ENCODE measurements at regions not wholly inside any gene's neighbourhood (a gene's known extent, or its start where the extent isn't known, plus 50 kb on each side); places are given as distances from the start of the nearest gene placed in this dataset.

- Histone ChIP-seq H3K9me3 (no peaks in the 10 kb centered on the region), H3K36me3 (no peaks in the 10 kb centered on the region), H3K4me3 (no peak overlapping the region), H3K4me1 (no peaks in the 10 kb centered on the region), H3K27ac (no peak overlapping the region), H3K27me3 (no peaks in the 10 kb centered on the region)
- WGBS (ENCODE audit: insufficient coverage, low coverage, low lambda C conversion rate, missing lambda C conversion rate), result 82% methylated on average over 5 of the region's 5 CpGs
- DNase-seq (no peak), ATAC-seq (no peak)
- intact Hi-C loops (cut with DNase I), result no loop called here
- TF ChIP-seq POLR2A (IDR thresholded peaks at IDR 0.05) (no peak), CTCF (IDR thresholded peaks at IDR 0.05) (no peak)
Observed at GRCh38 chr2:235195921-235196320, 244.1 kb downstream of the SH3BP4 start.

- Histone ChIP-seq H3K4me3 (no peak overlapping the region), H3K27ac (no peak overlapping the region), H3K4me1 (no peaks in the 10 kb centered on the region), H3K9me3 (no peaks in the 10 kb centered on the region), H3K27me3 (no peaks in the 10 kb centered on the region), H3K36me3 (no peaks in the 10 kb centered on the region)
- DNase-seq (no peak), ATAC-seq (no peak)
- TF ChIP-seq POLR2A (IDR thresholded peaks at IDR 0.05), result no peak
- TF ChIP-seq CTCF (IDR thresholded peaks at IDR 0.05), result no peak
- WGBS (ENCODE audit: insufficient coverage, low coverage, low lambda C conversion rate, missing lambda C conversion rate), result 82% methylated on average over 1 of the region's 9 CpGs
- intact Hi-C loops (cut with DNase I), result no loop called here
Observed at GRCh38 chr2:235199128-235199527, 247.3 kb downstream of the SH3BP4 start.

GRCh38 chr2:235200216-235200615, 248.4 kb downstream of the SH3BP4 start:
- ATAC-seq (no peak), DNase-seq (no peak)
- 0% methylated on average over 1 of the region's 2 CpGs for WGBS (ENCODE audit: insufficient coverage, low coverage, low lambda C conversion rate, missing lambda C conversion rate)
- Histone ChIP-seq H3K9me3 (no peaks in the 10 kb centered on the region), H3K27me3 (no peaks in the 10 kb centered on the region), H3K27ac (no peak overlapping the region), H3K36me3 (no peaks in the 10 kb centered on the region), H3K4me1 (no peaks in the 10 kb centered on the region), H3K4me3 (no peak overlapping the region)
- intact Hi-C loops (cut with DNase I), result no loop called here
- TF ChIP-seq POLR2A (IDR thresholded peaks at IDR 0.05) (no peak), CTCF (IDR thresholded peaks at IDR 0.05) (no peak)

GRCh38 chr2:235201756-235202155, 249.9 kb downstream of the SH3BP4 start:
- ATAC-seq (no peak), DNase-seq (no peak)
- H3K9me3 ChIP-seq, result no peaks in the 10 kb centered on the region
- H3K36me3 ChIP-seq, result no peaks in the 10 kb centered on the region
- intact Hi-C loops (cut with DNase I), result no loop called here
- no peaks in the 10 kb centered on the region for H3K4me1 ChIP-seq
- WGBS (ENCODE audit: insufficient coverage, low coverage, low lambda C conversion rate, missing lambda C conversion rate), result 72% methylated on average over 12 of the region's 12 CpGs
- no peaks in the 10 kb centered on the region for H3K27me3 ChIP-seq
- TF ChIP-seq CTCF (IDR thresholded peaks at IDR 0.05), result no peak
- no peak for TF ChIP-seq POLR2A (IDR thresholded peaks at IDR 0.05)
- no peak overlapping the region for H3K27ac ChIP-seq
- no peak overlapping the region for H3K4me3 ChIP-seq

GRCh38 chr2:235204948-235205347, 253.1 kb downstream of the SH3BP4 start:
- ATAC-seq, result no peak

More at GRCh38 chr2:235204948-235205347, 253.1 kb downstream of the SH3BP4 start:
- TF ChIP-seq POLR2A (IDR thresholded peaks at IDR 0.05), result no peak
- TF ChIP-seq CTCF (IDR thresholded peaks at IDR 0.05), result no peak
- no peak overlapping the region for H3K4me3 ChIP-seq
- H3K36me3 ChIP-seq, result no peaks in the 10 kb centered on the region
- no peaks in the 10 kb centered on the region for H3K27me3 ChIP-seq
- intact Hi-C loops (cut with DNase I), result no loop called here
- DNase-seq, result no peak
- H3K27ac ChIP-seq, result no peak overlapping the region
- no peaks in the 10 kb centered on the region for H3K4me1 ChIP-seq
- H3K9me3 ChIP-seq, result no peaks in the 10 kb centered on the region
- WGBS (ENCODE audit: insufficient coverage, low coverage, low lambda C conversion rate, missing lambda C conversion rate), result 68% methylated on average over 5 of the region's 5 CpGs
